A673 (cell line): ENCODE measurements at regions not wholly inside any gene's neighbourhood (a gene's known extent, or its start where the extent isn't known, plus 50 kb on each side); places are given as distances from the start of the nearest gene placed in this dataset.

Source experiments
- BruUV-seq: library from RNA; stranded (reverse); fragments of 400-500 nt; replicated peaks from 2 replicates; lab custom pipeline; 2021; lab: Mats Ljungman, UMichigan
- CTCF ChIA-PET: fragments of 300-600 bp; sonication (Branson Sonifier 250); formaldehyde crosslinking; loops from one replicate; lab custom pipeline; 2022; ENCODE audit warnings: antibody characterized with exemption; lab: Charles Lee
- POLR2A ChIA-PET: fragments of 300-600 bp; sonication (Branson Sonifier 250); formaldehyde crosslinking; loops from one replicate; lab custom pipeline; 2022; ENCODE audit warnings: antibody characterized with exemption; ENCODE audit not compliant: low non-redundant PET; lab: Charles Lee
- DNase-seq: peaks from one replicate; pipeline ENCODE4 v3.0.0-alpha.2; 2015; ENCODE audit warnings: low spot score
- H3K27ac ChIP-seq: fragments of 200-600 bp; sonication (generic); 2 replicates; pipeline ENCODE4 v1.5.1; 2016; ENCODE audit warnings: mixed run types, low read depth, mild to moderate bottlenecking, mixed read lengths, antibody characterized with exemption, low read length; ENCODE audit not compliant: poor library complexity, severe bottlenecking
- H3K27me3 ChIP-seq: fragments of 200-600 bp; sonication (generic); replicated peaks from 2 replicates; pipeline ENCODE4 v1.6.1; 2017; ENCODE audit warnings: mixed run types, low read depth, mild to moderate bottlenecking, mixed read lengths, antibody characterized with exemption, low read length; ENCODE audit not compliant: insufficient read depth, poor library complexity
- H3K36me3 ChIP-seq: fragments of 200-600 bp; sonication (generic); 2 replicates; pipeline ENCODE4 v1.6.1; 2016; ENCODE audit warnings: mixed run types, mild to moderate bottlenecking, mixed read lengths, antibody characterized with exemption, low read length; ENCODE audit not compliant: insufficient read depth, poor library complexity, severe bottlenecking
- H3K4me1 ChIP-seq: fragments of 200-600 bp; sonication (generic); 2 replicates; pipeline ENCODE4 v1.6.1; 2017; ENCODE audit warnings: mixed run types, mild to moderate bottlenecking, mixed read lengths, antibody characterized with exemption, low read length; ENCODE audit not compliant: insufficient read depth, poor library complexity, severe bottlenecking
- H3K4me3 ChIP-seq: fragments of 200-600 bp; sonication (generic); 2 replicates; pipeline ENCODE4 v1.5.1; 2016; ENCODE audit warnings: low read depth, mixed run types, mild to moderate bottlenecking, mixed read lengths, low read length; ENCODE audit not compliant: poor library complexity, severe bottlenecking
- H3K9me3 ChIP-seq: fragments of 200-600 bp; sonication (generic); 2 replicates; pipeline ENCODE4 v1.6.1; 2016; ENCODE audit warnings: mixed run types, low read depth, mild to moderate bottlenecking, mixed read lengths, antibody characterized with exemption, low read length; ENCODE audit not compliant: poor library complexity, severe bottlenecking
- CTCF ChIP-seq: fragments of 300-800, 200-600 bp; sonication (generic); conservative IDR thresholded peaks from 2 replicates; pipeline ENCODE4 v1.5.1; 2017; ENCODE audit warnings: low read depth, mild to moderate bottlenecking, antibody characterized with exemption, low read length, moderate library complexity, mixed read lengths
- EZH2 ChIP-seq: fragments of 200-600 bp; sonication (generic); IDR thresholded peaks from 2 replicates; pipeline ENCODE4 v1.6.1; 2017; ENCODE audit warnings: borderline replicate concordance, low read depth, mild to moderate bottlenecking, mixed read lengths, antibody characterized with exemption, low read length; ENCODE audit not compliant: poor library complexity, severe bottlenecking
- intact Hi-C: fragments of 100-400 bp; cut with micrococcal nuclease; formaldehyde crosslinking; loops from one replicate; pipeline ENCODE4 v1.10.0; 2022; ENCODE audit not compliant: unreplicated experiment

- Histone ChIP-seq H3K27me3 (no peaks in the 10 kb centered on the region), H3K9me3 (no peaks in the 10 kb centered on the region), H3K4me3 (no peak overlapping the region), H3K36me3 (no peaks in the 10 kb centered on the region), H3K4me1 (no peaks in the 10 kb centered on the region), H3K27ac (no peak overlapping the region)
- peak; percentile 32 for DNase-seq
- CTCF ChIA-PET, result no interaction called here
- TF ChIP-seq CTCF (peak; percentile 53), EZH2 (no peak)
- intact Hi-C loops, result no loop called here
- no TSS peak for BruUV-seq
- POLR2A ChIA-PET, result no interaction called here
Measured at GRCh38 chrX:42615161-42615563, 162.8 kb downstream of the PPP1R2C start.

GRCh38 chrX:42606591-42606990 lies 171.4 kb downstream of the PPP1R2C start:
- no TSS peak for BruUV-seq
- Histone ChIP-seq H3K27ac (no peak overlapping the region), H3K9me3 (no peaks in the 10 kb centered on the region), H3K4me3 (no peak overlapping the region), H3K4me1 (no peaks in the 10 kb centered on the region), H3K27me3 (no peaks in the 10 kb centered on the region), H3K36me3 (no peaks in the 10 kb centered on the region)
- intact Hi-C loops, result no loop called here
- CTCF ChIA-PET, result no interaction called here
- no peak for TF ChIP-seq CTCF
- POLR2A ChIA-PET, result no interaction called here
- DNase-seq, result no peak

- intact Hi-C loops, result no loop called here
- no peak for DNase-seq
- no peak for TF ChIP-seq EZH2
- no peak overlapping the region for H3K4me3 ChIP-seq
- ChIA-PET POLR2A (no interaction called here), CTCF (no interaction called here)
- no peaks in the 10 kb centered on the region for H3K27me3 ChIP-seq
- no TSS peak for BruUV-seq
- no peaks in the 10 kb centered on the region for H3K4me1 ChIP-seq
- H3K9me3 ChIP-seq, result no peaks in the 10 kb centered on the region
- H3K36me3 ChIP-seq, result no peaks in the 10 kb centered on the region
- no peak overlapping the region for H3K27ac ChIP-seq
Measured at GRCh38 chrX:42604302-42604701, 173.7 kb downstream of the PPP1R2C start.

GRCh38 chrX:42603016-42603415 lies 174.9 kb downstream of the PPP1R2C start:
- no TSS peak for BruUV-seq
- Histone ChIP-seq H3K36me3 (no peaks in the 10 kb centered on the region), H3K9me3 (no peaks in the 10 kb centered on the region), H3K27me3 (no peaks in the 10 kb centered on the region), H3K27ac (no peak overlapping the region), H3K4me1 (no peaks in the 10 kb centered on the region), H3K4me3 (no peak overlapping the region)
- ChIA-PET POLR2A (no interaction called here), CTCF (no interaction called here)
- intact Hi-C loops, result no loop called here
- no peak for TF ChIP-seq EZH2
- no peak for TF ChIP-seq CTCF
- no peak for DNase-seq
